Mammary epithelial cell (primary cell): ENCODE measurements at regions not wholly inside any gene's neighbourhood (a gene's known extent, or its start where the extent isn't known, plus 50 kb on each side); places are given as distances from the start of the nearest gene placed in this dataset.

Experiments used
- CTCF ChIP-seq, 2 donors: IDR thresholded peaks in 1 of 2; conservative IDR thresholded peaks in 1 of 2; 2 replicates each; pipeline ENCODE4 v1.5.1; 2011 to 2012; ENCODE audit warnings: inconsistent platforms in 2 of 2, low read length in 2 of 2, mild to moderate bottlenecking in 2 of 2, control low read depth in 1 of 2, low read depth in 1 of 2; ENCODE audit not compliant: insufficient read depth in 1 of 2; ENCODE audit errors: extremely low read depth in 1 of 2
- EZH2 ChIP-seq: IDR thresholded peaks from 2 replicates; pipeline ENCODE4 v1.6.1; 2012; ENCODE audit warnings: low read length, inconsistent platforms, borderline replicate concordance

GRCh38 chr5:50978924-50979323 lies 312.5 kb downstream of the PARP8 start:
- TF ChIP-seq CTCF (conservative IDR thresholded peaks at IDR 0.05 in 1 of 2, IDR thresholded peaks at IDR 0.05 in 1 of 2; ENCODE audit: extremely low read depth in 1 of 2, insufficient read depth in 1 of 2, low read depth in 1 of 2, low read length in 2 of 2) (no peak), EZH2 (no peak)
